ENCODE measurements at regions not wholly inside any gene's neighbourhood (a gene's known extent, or its start where the extent isn't known, plus 50 kb on each side); places are given as distances from the start of the nearest gene placed in this dataset.
"Not testable (repeated sequence)": the region's sequence is repeated elsewhere in the genome, so short reads cannot be mapped to it uniquely, and the experiment has no call there.

DNA sequence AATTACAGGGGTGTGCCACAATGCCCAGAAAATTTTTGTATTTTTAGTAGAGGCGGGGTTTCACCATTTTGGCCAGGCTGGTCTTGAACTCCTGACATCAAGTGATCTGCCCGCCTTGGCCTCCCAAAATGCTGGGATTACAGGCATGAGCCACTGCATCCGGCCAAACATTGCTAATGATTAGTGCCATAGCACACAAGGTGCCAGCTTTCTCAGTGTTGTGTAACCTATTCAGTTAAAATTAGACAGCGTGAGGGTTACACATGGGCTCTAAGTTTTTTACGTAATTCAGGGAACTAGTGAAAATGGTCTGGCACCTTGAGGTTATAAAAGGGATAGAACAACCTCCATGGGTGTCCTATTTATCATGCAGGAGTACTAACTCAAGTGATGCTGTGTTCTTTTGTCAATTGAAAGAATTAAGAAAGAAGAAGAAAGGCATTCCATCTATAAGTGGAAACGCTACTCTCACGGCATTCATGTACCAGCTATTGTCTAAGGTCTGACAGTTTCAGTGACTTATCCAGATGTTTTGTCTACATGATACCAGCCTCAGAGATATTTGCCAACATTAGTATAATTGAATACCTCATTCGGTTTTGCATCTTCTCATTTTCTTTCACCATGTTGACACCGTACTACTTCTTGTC lies 84.7 kb downstream of the EOMES start:
- Histone ChIP-seq H3K9ac (ENCODE audit: insufficient read depth, low read depth, low read length) (no peak overlapping the region), H3K4me1 (ENCODE audit: insufficient read depth, low read length) (peaks cover 29% of the 10 kb centered on the region), H3K9me3 (ENCODE audit: low read length) (no peaks in the 10 kb centered on the region), H3K27ac (ENCODE audit: extremely low read length, insufficient read depth, low read length) (no peak overlapping the region), H3K36me3 (replicated peaks in 1 of 2; ENCODE audit: control insufficient read depth in 1 of 2, insufficient read depth in 2 of 2, low read length in 2 of 2) (no peaks in the 10 kb centered on the region), H2AFZ (ENCODE audit: low read length) (no peak overlapping the region), H3K79me2 (ENCODE audit: insufficient read depth, low read length) (no peaks in the 10 kb centered on the region), H4K20me1 (ENCODE audit: insufficient read depth, low read length) (no peaks in the 10 kb centered on the region), H3K4me2 (ENCODE audit: low read depth, low read length) (no peak overlapping the region), H3K4me3 (replicated peaks in 1 of 3; ENCODE audit: insufficient read depth in 1 of 3, low read depth in 2 of 3, low read length in 3 of 3) (no peak overlapping the region), H3K27me3 (ENCODE audit: control insufficient read depth in 1 of 2, insufficient read depth in 2 of 2, low read length in 2 of 2) (0 out of 5 replicates have a peak, but pooled peaks cover 0 to 1% of the 10 kb centered on the region in 2 experiments)
- ChIA-PET POLR2A (no interaction called here), CTCF (ENCODE audit: low intra/inter-chr PET ratio, low total read pairs) (no interaction called here)
- in situ Hi-C loops (cut with HindIII; ENCODE audit: extremely low pct_ligation_motif_present, low pct_unique_long_range_greater_than_20kb) (no loop called here), intact Hi-C loops (cut with micrococcal nuclease; ENCODE audit: unreplicated experiment) (no loop called here)
- ATAC-seq (no peak), DNase-seq (ENCODE audit: low spot score) (no peak), FAIRE-seq (no peak)
- TF ChIP-seq ZNF33B (CRISPR knock-in tag; IDR thresholded peaks at IDR 0.05) = no peak
- no peak for TF ChIP-seq ZSCAN29 (CRISPR knock-in tag; conservative IDR thresholded peaks at IDR 0.05)
- TF ChIP-seq ZFP36L1 (CRISPR knock-in tag; IDR thresholded peaks at IDR 0.05) = no peak
- no peak for TF ChIP-seq GPBP1L1 (CRISPR knock-in tag; IDR thresholded peaks at IDR 0.05)
- TF ChIP-seq HDAC6 (IDR thresholded peaks at IDR 0.05; ENCODE audit: low read depth, low read length) = no peak
- no peak for TF ChIP-seq HNRNPLL (IDR thresholded peaks at IDR 0.05; ENCODE audit: low read depth, low read length, poor library complexity, severe bottlenecking)
- no peak for TF ChIP-seq ZNF430 (CRISPR knock-in tag; IDR thresholded peaks at IDR 0.05)
- no peak for TF ChIP-seq ZNF530 (CRISPR knock-in tag; IDR thresholded peaks at IDR 0.05; ENCODE audit: low read depth)
- TF ChIP-seq ETS1 (CRISPR knock-in tag; IDR thresholded peaks at IDR 0.05) = no peak
- no TSS peak for BruUV-seq (replicated peaks)
- 56% methylated on average over 8 of the region's 9 CpGs for WGBS (ENCODE audit: low lambda C conversion rate)

DNA sequence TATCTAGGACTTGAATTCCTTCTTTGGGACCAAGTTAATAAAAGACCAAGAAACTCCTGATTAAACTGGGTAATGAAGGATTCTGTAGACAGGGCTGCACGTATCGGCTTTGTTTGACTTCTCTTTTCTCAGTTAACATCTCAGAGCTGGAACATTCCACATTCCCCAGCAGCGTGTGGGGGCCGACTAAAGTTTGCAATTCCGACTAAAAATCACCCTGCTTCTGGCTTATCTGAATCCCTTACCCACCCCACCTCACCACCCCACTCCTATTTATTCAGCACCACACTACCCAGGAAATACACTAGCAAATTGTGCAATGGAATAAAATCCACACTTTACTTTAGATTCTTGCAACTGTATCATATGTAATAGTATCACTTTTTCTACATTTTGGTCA lies 87.1 kb downstream of the EOMES start:
- H3K27ac ChIP-seq (ENCODE audit: extremely low read length, insufficient read depth, low read length); intact Hi-C loops (cut with micrococcal nuclease; ENCODE audit: unreplicated experiment): not testable (repeated sequence)

More for the DNA sequence above, 87.1 kb downstream of the EOMES start:
- FAIRE-seq; BruUV-seq (replicated peaks); H3K27me3 ChIP-seq (ENCODE audit: control insufficient read depth in 1 of 2, insufficient read depth in 2 of 2, low read length in 2 of 2); H3K9ac ChIP-seq (ENCODE audit: insufficient read depth, low read depth, low read length); H3K9me3 ChIP-seq (ENCODE audit: low read length); H3K4me3 ChIP-seq (replicated peaks in 1 of 3; ENCODE audit: insufficient read depth in 1 of 3, low read depth in 2 of 3, low read length in 3 of 3); POLR2A ChIA-PET; ATAC-seq; H2AFZ ChIP-seq (ENCODE audit: low read length); in situ Hi-C loops (cut with HindIII; ENCODE audit: extremely low pct_ligation_motif_present, low pct_unique_long_range_greater_than_20kb); H3K79me2 ChIP-seq (ENCODE audit: insufficient read depth, low read length); H3K36me3 ChIP-seq (replicated peaks in 1 of 2; ENCODE audit: control insufficient read depth in 1 of 2, insufficient read depth in 2 of 2, low read length in 2 of 2); H3K4me2 ChIP-seq (ENCODE audit: low read depth, low read length); CTCF ChIA-PET (ENCODE audit: low intra/inter-chr PET ratio, low total read pairs); H4K20me1 ChIP-seq (ENCODE audit: insufficient read depth, low read length); DNase-seq (ENCODE audit: low spot score): not testable (repeated sequence)
- peaks cover 23% of the 10 kb centered on the region; the same call in 1 of the 2 replicates for H3K4me1 ChIP-seq (ENCODE audit: insufficient read depth, low read length)
- WGBS (ENCODE audit: low lambda C conversion rate) = 87% methylated on average over 5 of the region's 5 CpGs
